ENCODE measurements at regions not wholly inside any gene's neighbourhood (a gene's known extent, or its start where the extent isn't known, plus 50 kb on each side); places are given as distances from the start of the nearest gene placed in this dataset.

- DNase-seq: no peak
- TF ChIP-seq CTCF (IDR thresholded peaks at IDR 0.05; ENCODE audit: partially characterized antibody, unreplicated experiment): no peak
- Mint-ChIP-seq H3K4me3 (ENCODE audit: unreplicated experiment) (no peak overlapping the region), H3K27me3 (ENCODE audit: unreplicated experiment) (no peaks in the 10 kb centered on the region), H3K36me3 (ENCODE audit: unreplicated experiment) (no peaks in the 10 kb centered on the region), H3K27ac (ENCODE audit: unreplicated experiment) (no peak overlapping the region), H3K4me1 (ENCODE audit: low read depth, unreplicated experiment) (no peaks in the 10 kb centered on the region), H3K9me3 (ENCODE audit: unreplicated experiment) (no peaks in the 10 kb centered on the region)
Observed at GRCh38 chr7:118061386-118061785, 122.6 kb upstream of the LSM8 start.

- Mint-ChIP-seq H3K36me3 (ENCODE audit: unreplicated experiment) (no peaks in the 10 kb centered on the region), H3K4me3 (ENCODE audit: unreplicated experiment) (no peak overlapping the region), H3K27ac (ENCODE audit: unreplicated experiment) (no peak overlapping the region), H3K27me3 (ENCODE audit: unreplicated experiment) (peaks cover 3% of the 10 kb centered on the region), H3K4me1 (ENCODE audit: low read depth, unreplicated experiment) (no peaks in the 10 kb centered on the region), H3K9me3 (ENCODE audit: unreplicated experiment) (no peaks in the 10 kb centered on the region)
- no peak for DNase-seq
- TF ChIP-seq CTCF (IDR thresholded peaks at IDR 0.05; ENCODE audit: partially characterized antibody, unreplicated experiment): no peak
Observed at GRCh38 chr7:118072893-118073674, 110.9 kb upstream of the LSM8 start.

GRCh38 chr7:118075936-118076335, 108.0 kb upstream of the LSM8 start:
- no peak for TF ChIP-seq CTCF (IDR thresholded peaks at IDR 0.05; ENCODE audit: partially characterized antibody, unreplicated experiment)
- Mint-ChIP-seq H3K27me3 (ENCODE audit: unreplicated experiment) (no peaks in the 10 kb centered on the region), H3K27ac (ENCODE audit: unreplicated experiment) (no peak overlapping the region), H3K4me1 (ENCODE audit: low read depth, unreplicated experiment) (no peaks in the 10 kb centered on the region), H3K4me3 (ENCODE audit: unreplicated experiment) (no peak overlapping the region), H3K9me3 (ENCODE audit: unreplicated experiment) (no peaks in the 10 kb centered on the region), H3K36me3 (ENCODE audit: unreplicated experiment) (no peaks in the 10 kb centered on the region)
- no peak for DNase-seq

- H3K27me3 Mint-ChIP-seq (ENCODE audit: unreplicated experiment): no peaks in the 10 kb centered on the region
- H3K36me3 Mint-ChIP-seq (ENCODE audit: unreplicated experiment): no peaks in the 10 kb centered on the region
- H3K4me3 Mint-ChIP-seq (ENCODE audit: unreplicated experiment): no peak overlapping the region
- no peak for DNase-seq
- H3K27ac Mint-ChIP-seq (ENCODE audit: unreplicated experiment): no peak overlapping the region
- H3K9me3 Mint-ChIP-seq (ENCODE audit: unreplicated experiment): no peaks in the 10 kb centered on the region
- no peak for TF ChIP-seq CTCF (IDR thresholded peaks at IDR 0.05; ENCODE audit: partially characterized antibody, unreplicated experiment)
- no peaks in the 10 kb centered on the region for H3K4me1 Mint-ChIP-seq (ENCODE audit: low read depth, unreplicated experiment)
Observed at GRCh38 chr7:118076564-118076963, 107.4 kb upstream of the LSM8 start.

- Mint-ChIP-seq H3K4me1 (ENCODE audit: low read depth, unreplicated experiment) (no peaks in the 10 kb centered on the region), H3K9me3 (ENCODE audit: unreplicated experiment) (no peaks in the 10 kb centered on the region), H3K27me3 (ENCODE audit: unreplicated experiment) (no peaks in the 10 kb centered on the region), H3K36me3 (ENCODE audit: unreplicated experiment) (no peaks in the 10 kb centered on the region), H3K4me3 (ENCODE audit: unreplicated experiment) (no peak overlapping the region), H3K27ac (ENCODE audit: unreplicated experiment) (no peak overlapping the region)
- TF ChIP-seq CTCF (IDR thresholded peaks at IDR 0.05; ENCODE audit: partially characterized antibody, unreplicated experiment): no peak
- DNase-seq: no peak
Observed at GRCh38 chr7:118078015-118078414, 105.9 kb upstream of the LSM8 start.
